ENCODE measurements at regions not wholly inside any gene's neighbourhood (a gene's known extent, or its start where the extent isn't known, plus 50 kb on each side); places are given as distances from the start of the nearest gene placed in this dataset.

DNA sequence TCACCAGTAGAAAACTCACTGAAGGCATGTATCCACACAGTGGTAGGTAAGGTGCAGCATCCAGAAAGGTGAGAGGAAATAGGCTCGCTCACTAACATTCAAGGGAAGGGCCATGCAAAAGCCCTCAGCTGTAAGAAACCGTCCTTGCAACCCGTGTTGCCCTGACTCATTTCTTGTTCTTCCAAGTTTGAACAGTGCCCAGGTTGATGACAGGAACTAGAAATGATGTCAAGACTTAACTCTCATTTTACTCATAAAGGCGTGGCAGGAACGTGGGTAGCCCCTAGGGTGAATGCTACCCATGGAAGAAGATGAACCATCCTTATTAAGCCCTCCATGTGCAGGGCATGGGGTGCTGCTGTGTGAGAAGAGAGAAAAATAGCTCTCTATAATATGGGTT, 187.6 kb downstream of the CD83 start:
- WGBS, result 81% methylated on average over 5 of the region's 5 CpGs
- Histone ChIP-seq H3K27ac (replicated peaks in 1 of 4) (no peak overlapping the region), H3K4me3 (no peak overlapping the region), H3K27me3 (no peaks in the 10 kb centered on the region), H3K36me3 (no peaks in the 10 kb centered on the region), H3K9me3 (no peaks in the 10 kb centered on the region), H3K4me1 (no peaks in the 10 kb centered on the region)
- intact Hi-C loops (cut with DNase I), result no loop called here
- TF ChIP-seq POLR2A (IDR thresholded peaks at IDR 0.05; ENCODE audit: low read depth) (no peak), POLR2AphosphoS5 (IDR thresholded peaks at IDR 0.05) (no peak), EP300 (IDR thresholded peaks at IDR 0.05) (no peak)
- TF ChIP-seq, protein P1, sequence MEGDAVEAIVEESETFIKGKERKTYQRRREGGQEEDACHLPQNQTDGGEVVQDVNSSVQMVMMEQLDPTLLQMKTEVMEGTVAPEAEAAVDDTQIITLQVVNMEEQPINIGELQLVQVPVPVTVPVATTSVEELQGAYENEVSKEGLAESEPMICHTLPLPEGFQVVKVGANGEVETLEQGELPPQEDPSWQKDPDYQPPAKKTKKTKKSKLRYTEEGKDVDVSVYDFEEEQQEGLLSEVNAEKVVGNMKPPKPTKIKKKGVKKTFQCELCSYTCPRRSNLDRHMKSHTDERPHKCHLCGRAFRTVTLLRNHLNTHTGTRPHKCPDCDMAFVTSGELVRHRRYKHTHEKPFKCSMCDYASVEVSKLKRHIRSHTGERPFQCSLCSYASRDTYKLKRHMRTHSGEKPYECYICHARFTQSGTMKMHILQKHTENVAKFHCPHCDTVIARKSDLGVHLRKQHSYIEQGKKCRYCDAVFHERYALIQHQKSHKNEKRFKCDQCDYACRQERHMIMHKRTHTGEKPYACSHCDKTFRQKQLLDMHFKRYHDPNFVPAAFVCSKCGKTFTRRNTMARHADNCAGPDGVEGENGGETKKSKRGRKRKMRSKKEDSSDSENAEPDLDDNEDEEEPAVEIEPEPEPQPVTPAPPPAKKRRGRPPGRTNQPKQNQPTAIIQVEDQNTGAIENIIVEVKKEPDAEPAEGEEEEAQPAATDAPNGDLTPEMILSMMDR (IDR thresholded peaks at IDR 0.05), result no peak
- no peak for DNase-seq (ENCODE audit: extremely low spot score)

DNA sequence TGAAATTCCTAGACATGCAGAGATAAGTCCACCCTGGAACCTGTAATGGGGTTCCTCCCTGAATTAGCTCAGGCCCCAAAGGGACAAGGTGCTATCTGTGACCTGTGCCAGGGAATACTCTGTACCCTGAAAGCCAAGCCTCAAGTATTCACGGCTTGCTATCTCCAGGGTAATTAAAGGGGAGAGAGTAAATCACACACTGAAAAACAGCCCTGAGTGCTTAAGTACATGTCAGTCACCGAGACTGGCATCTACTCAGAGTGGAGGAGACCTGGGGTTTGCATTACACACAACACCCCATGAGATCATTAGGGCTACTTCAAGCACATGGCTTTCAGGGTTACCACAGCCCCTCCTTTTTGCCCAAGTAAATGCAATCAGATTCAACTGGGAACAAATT, 188.1 kb downstream of the CD83 start:
- Histone ChIP-seq H3K27me3 (no peaks in the 10 kb centered on the region), H3K27ac (replicated peaks in 1 of 4) (no peak overlapping the region), H3K4me1 (no peaks in the 10 kb centered on the region), H3K9me3 (no peaks in the 10 kb centered on the region), H3K4me3 (no peak overlapping the region), H3K36me3 (no peaks in the 10 kb centered on the region)
- TF ChIP-seq POLR2A (IDR thresholded peaks at IDR 0.05; ENCODE audit: low read depth) (no peak), POLR2AphosphoS5 (IDR thresholded peaks at IDR 0.05) (no peak), EP300 (IDR thresholded peaks at IDR 0.05) (no peak)
- TF ChIP-seq, protein P1 (IDR thresholded peaks at IDR 0.05), result no peak
- intact Hi-C loops (cut with DNase I), result no loop called here
- no peak for DNase-seq (ENCODE audit: extremely low spot score)
- 100% methylated on average over 2 of the region's 2 CpGs for WGBS

DNA sequence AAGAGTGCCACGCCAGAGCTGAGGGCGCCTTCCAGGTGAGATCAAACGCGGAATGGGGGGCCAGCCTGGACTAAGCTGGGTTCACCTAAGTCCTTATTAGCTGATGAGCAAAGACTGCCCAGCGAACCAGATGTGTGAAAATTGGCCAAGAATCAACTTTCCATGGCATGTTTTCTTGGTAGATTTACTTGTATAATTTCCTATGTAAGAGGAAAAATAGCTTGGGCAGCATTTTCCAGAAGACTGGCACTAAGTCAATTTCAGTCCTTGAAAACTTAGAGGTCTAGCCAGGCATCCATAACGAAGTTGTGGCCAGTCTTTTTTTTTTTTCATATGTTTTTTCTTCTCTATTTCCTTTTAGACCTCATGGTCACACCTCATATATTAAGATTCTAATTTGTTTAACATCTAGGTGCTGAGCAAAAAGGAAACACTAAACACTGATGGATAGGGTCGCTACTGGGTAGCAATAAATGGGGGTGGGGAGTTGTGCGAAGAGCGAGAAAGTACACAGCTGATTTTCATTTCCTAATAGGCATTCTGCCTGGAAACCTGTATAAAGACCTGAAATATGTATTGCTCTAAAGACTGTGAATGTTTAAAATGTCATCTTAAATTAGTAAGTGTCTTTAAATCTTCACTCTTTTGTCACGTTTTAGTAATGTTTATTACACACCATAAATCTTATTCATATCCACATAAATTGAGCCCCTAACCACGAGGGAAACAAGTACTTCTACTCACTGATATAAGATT, 188.8 kb downstream of the CD83 start:
- Histone ChIP-seq H3K4me1 (no peaks in the 10 kb centered on the region), H3K27ac (replicated peaks in 1 of 4) (no peak overlapping the region), H3K36me3 (no peaks in the 10 kb centered on the region), H3K9me3 (no peaks in the 10 kb centered on the region), H3K27me3 (no peaks in the 10 kb centered on the region), H3K4me3 (no peak overlapping the region)
- DNase-seq (ENCODE audit: extremely low spot score), result no peak
- WGBS, result 63% methylated on average over 11 of the region's 11 CpGs
- TF ChIP-seq POLR2A (IDR thresholded peaks at IDR 0.05; ENCODE audit: low read depth) (no peak), EP300 (IDR thresholded peaks at IDR 0.05) (no peak), POLR2AphosphoS5 (IDR thresholded peaks at IDR 0.05) (no peak)
- TF ChIP-seq, protein P1 (IDR thresholded peaks at IDR 0.05), result no peak
- intact Hi-C loops (cut with DNase I), result no loop called here

DNA sequence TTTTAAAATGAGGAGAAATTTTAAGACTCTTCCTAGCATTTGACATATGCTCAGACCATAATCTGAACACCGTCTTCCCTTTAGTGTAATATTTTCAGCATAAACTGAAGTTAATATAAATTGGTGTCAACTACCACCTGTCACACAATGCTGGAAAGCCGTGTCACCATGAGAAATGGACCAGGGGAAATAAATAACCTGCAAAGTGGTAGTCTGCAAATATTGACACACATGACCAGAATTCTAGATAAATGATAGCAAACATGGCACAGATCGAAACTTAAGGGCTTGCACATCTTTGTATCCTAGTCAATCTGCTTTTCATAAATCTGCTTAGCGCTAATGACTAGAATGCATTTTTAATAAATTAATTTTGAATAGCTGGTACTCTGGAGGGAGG, 191.9 kb downstream of the CD83 start:
- intact Hi-C loops (cut with DNase I), result no loop called here
- no peaks in the 10 kb centered on the region for H3K9me3 ChIP-seq
- H3K27ac ChIP-seq (replicated peaks in 1 of 4), result no peak overlapping the region
- no peak for DNase-seq (ENCODE audit: extremely low spot score)
- no peaks in the 10 kb centered on the region for H3K36me3 ChIP-seq
- WGBS, result 92% methylated on average over 4 of the region's 4 CpGs
- no peaks in the 10 kb centered on the region for H3K4me1 ChIP-seq
- TF ChIP-seq, protein P1 (IDR thresholded peaks at IDR 0.05), result no peak
- TF ChIP-seq POLR2A (IDR thresholded peaks at IDR 0.05; ENCODE audit: low read depth), result no peak
- no peak for TF ChIP-seq POLR2AphosphoS5 (IDR thresholded peaks at IDR 0.05)
- no peak for TF ChIP-seq EP300 (IDR thresholded peaks at IDR 0.05)
- no peaks in the 10 kb centered on the region for H3K27me3 ChIP-seq
- H3K4me3 ChIP-seq, result no peak overlapping the region
